ENCODE measurements at regions not wholly inside any gene's neighbourhood (a gene's known extent, or its start where the extent isn't known, plus 50 kb on each side); places are given as distances from the start of the nearest gene placed in this dataset.

- no peak for TF ChIP-seq POLR2A (IDR thresholded peaks at IDR 0.05; ENCODE audit: low read length)
- TF ChIP-seq ZFP36 (IDR thresholded peaks at IDR 0.05; ENCODE audit: borderline replicate concordance, partially characterized antibody) = no peak
- no peak for TF ChIP-seq CTCF (IDR thresholded peaks at IDR 0.05)
- TF ChIP-seq HOXB5 (CRISPR knock-in tag; IDR thresholded peaks at IDR 0.05) = no peak
- no peak for TF ChIP-seq JUN (IDR thresholded peaks at IDR 0.05)
- TF ChIP-seq REST (IDR thresholded peaks at IDR 0.05) = no peak
- no peak for TF ChIP-seq RAD21 (conservative IDR thresholded peaks at IDR 0.05 in 1 of 2, IDR thresholded peaks at IDR 0.05 in 1 of 2)
- no peak for TF ChIP-seq USF2 (IDR thresholded peaks at IDR 0.05)
- no peak for TF ChIP-seq MAX (IDR thresholded peaks at IDR 0.05)
- no peak for TF ChIP-seq EHF (CRISPR knock-in tag; IDR thresholded peaks at IDR 0.05)
- no peak for TF ChIP-seq JUNB (IDR thresholded peaks at IDR 0.05)
- TF ChIP-seq KDM5A (IDR thresholded peaks at IDR 0.05) = no peak
- no peak for TF ChIP-seq RFX5 (IDR thresholded peaks at IDR 0.05)
- TF ChIP-seq MYC (IDR thresholded peaks at IDR 0.05; ENCODE audit: borderline replicate concordance, low read length) = no peak
Observed at GRCh38 chr6:148075352-148075751, 267.3 kb upstream of the SASH1 start.
